Stimulated activated CD4-positive, alpha-beta T cell treated with anti-CD3 and anti-CD28 coated beads, TNF-alpha, amount 100 ng/mL, for 48 hours (primary cell): ENCODE measurements at regions not wholly inside any gene's neighbourhood (a gene's known extent, or its start where the extent isn't known, plus 50 kb on each side); places are given as distances from the start of the nearest gene placed in this dataset.
A peak's percentile ranks its signal among the peaks of the same experiment; 100 is the strongest.
"Not testable (repeated sequence)": the region's sequence is repeated elsewhere in the genome, so short reads cannot be mapped to it uniquely, and the experiment has no call there.

Source experiments
- DNase-seq, 3 donors: peaks; one replicate each; pipeline ENCODE4 v3.0.0-alpha.2; 2020; ENCODE audit warnings: low read depth in 3 of 3

- DNase-seq = no peak
Measured at GRCh38 chr5:53160895-53161294, 51.3 kb upstream of the MOCS2 start.

- DNase-seq = no peak
Measured at GRCh38 chr5:53161876-53162275, 52.3 kb upstream of the MOCS2 start.

GRCh38 chr5:53164478-53165165 is 55.1 kb upstream of the MOCS2 start:
- no peak for DNase-seq

- DNase-seq = no peak
Measured at GRCh38 chr5:53165431-53166182, 56.0 kb upstream of the MOCS2 start.

GRCh38 chr5:53166183-53166495 is 56.6 kb upstream of the MOCS2 start:
- no peak for DNase-seq

GRCh38 chr5:53167836-53168235 is 58.3 kb upstream of the MOCS2 start:
- no peak for DNase-seq

- no peak for DNase-seq
Measured at GRCh38 chr5:53169933-53170332, 60.4 kb upstream of the MOCS2 start.

- DNase-seq = peak in 1 of 3 donors; percentile 0
Measured at GRCh38 chr5:53170746-53171349, 61.3 kb upstream of the MOCS2 start.

GRCh38 chr5:53172073-53172472 is 62.5 kb upstream of the MOCS2 start:
- DNase-seq = not testable (repeated sequence)

GRCh38 chr5:53172630-53173029 is 63.1 kb upstream of the MOCS2 start:
- DNase-seq = no peak

- no peak for DNase-seq
Measured at GRCh38 chr5:53173083-53173482, 63.5 kb upstream of the MOCS2 start.

GRCh38 chr5:53178830-53179229 is 69.3 kb upstream of the MOCS2 start:
- no peak for DNase-seq

- no peak for DNase-seq
Measured at GRCh38 chr5:53179691-53180090, 70.1 kb upstream of the MOCS2 start.

GRCh38 chr5:53180538-53180937 is 71.0 kb upstream of the MOCS2 start:
- no peak for DNase-seq

- no peak for DNase-seq
Measured at GRCh38 chr5:53180991-53181390, 71.4 kb upstream of the MOCS2 start.

GRCh38 chr5:53183880-53184279 is 74.3 kb upstream of the MOCS2 start:
- DNase-seq = no peak

- DNase-seq = no peak
Measured at GRCh38 chr5:53191548-53192165, 82.1 kb upstream of the MOCS2 start.

GRCh38 chr5:53194086-53194485 is 84.5 kb upstream of the MOCS2 start:
- no peak for DNase-seq

GRCh38 chr5:53199882-53200281 is 90.3 kb upstream of the MOCS2 start:
- no peak for DNase-seq

GRCh38 chr5:53200306-53200705 is 90.7 kb upstream of the MOCS2 start:
- no peak for DNase-seq

- DNase-seq = no peak
Measured at GRCh38 chr5:53201746-53202145, 92.2 kb upstream of the MOCS2 start.

- no peak for DNase-seq
Measured at GRCh38 chr5:53206562-53206961, 97.0 kb upstream of the MOCS2 start.

GRCh38 chr5:53211799-53212198 is 102.2 kb upstream of the MOCS2 start:
- no peak for DNase-seq
